Peyer's patch (tissue), 4 donors: ENCODE measurements at regions not wholly inside any gene's neighbourhood (a gene's known extent, or its start where the extent isn't known, plus 50 kb on each side); places are given as distances from the start of the nearest gene placed in this dataset.
"Not testable (repeated sequence)": the region's sequence is repeated elsewhere in the genome, so short reads cannot be mapped to it uniquely, and the experiment has no call there.

Experiments used
- POLR2A ChIP-seq, 2 donors: fragments of 450-650 bp; IDR thresholded peaks; one replicate each; pipeline ENCODE4 v1.5.1; 2017; ENCODE audit warnings: antibody characterized with exemption in 2 of 2, mild to moderate bottlenecking in 2 of 2, moderate library complexity in 2 of 2
- TF ChIP-seq, protein P1 (sequence below), 6 experiments: fragments of 450-650 bp in 4 of 6; fragments of 200-600 bp in 2 of 6; sonication (generic) in 1 of 6; IDR thresholded peaks; one replicate each; pipeline ENCODE4 v1.5.1; 2017 to 2019; ENCODE audit warnings: antibody characterized with exemption in 6 of 6, mild to moderate bottlenecking in 3 of 6, moderate library complexity in 1 of 6

- TF ChIP-seq, protein P1, sequence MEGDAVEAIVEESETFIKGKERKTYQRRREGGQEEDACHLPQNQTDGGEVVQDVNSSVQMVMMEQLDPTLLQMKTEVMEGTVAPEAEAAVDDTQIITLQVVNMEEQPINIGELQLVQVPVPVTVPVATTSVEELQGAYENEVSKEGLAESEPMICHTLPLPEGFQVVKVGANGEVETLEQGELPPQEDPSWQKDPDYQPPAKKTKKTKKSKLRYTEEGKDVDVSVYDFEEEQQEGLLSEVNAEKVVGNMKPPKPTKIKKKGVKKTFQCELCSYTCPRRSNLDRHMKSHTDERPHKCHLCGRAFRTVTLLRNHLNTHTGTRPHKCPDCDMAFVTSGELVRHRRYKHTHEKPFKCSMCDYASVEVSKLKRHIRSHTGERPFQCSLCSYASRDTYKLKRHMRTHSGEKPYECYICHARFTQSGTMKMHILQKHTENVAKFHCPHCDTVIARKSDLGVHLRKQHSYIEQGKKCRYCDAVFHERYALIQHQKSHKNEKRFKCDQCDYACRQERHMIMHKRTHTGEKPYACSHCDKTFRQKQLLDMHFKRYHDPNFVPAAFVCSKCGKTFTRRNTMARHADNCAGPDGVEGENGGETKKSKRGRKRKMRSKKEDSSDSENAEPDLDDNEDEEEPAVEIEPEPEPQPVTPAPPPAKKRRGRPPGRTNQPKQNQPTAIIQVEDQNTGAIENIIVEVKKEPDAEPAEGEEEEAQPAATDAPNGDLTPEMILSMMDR (IDR thresholded peaks at IDR 0.05) = not testable (repeated sequence)
- TF ChIP-seq POLR2A (IDR thresholded peaks at IDR 0.05) = not testable (repeated sequence)
These were observed 2131.5 kb downstream of the TP53TG3F start for GRCh38 chr16:35590913-35591312.
